ENCODE measurements at regions not wholly inside any gene's neighbourhood (a gene's known extent, or its start where the extent isn't known, plus 50 kb on each side); places are given as distances from the start of the nearest gene placed in this dataset.

- TF ChIP-seq CTCF (conservative IDR thresholded peaks at IDR 0.05 in 1 of 2, IDR thresholded peaks at IDR 0.05 in 1 of 2; ENCODE audit: low read depth in 1 of 2, low read length in 2 of 2) (no peak), EZH2 (IDR thresholded peaks at IDR 0.05; ENCODE audit: low read length, missing control alignments) (no peak)
Observed at GRCh38 chr4:82219346-82219745, 154.4 kb downstream of the HNRNPD start.
